ENCODE measurements at regions not wholly inside any gene's neighbourhood (a gene's known extent, or its start where the extent isn't known, plus 50 kb on each side); places are given as distances from the start of the nearest gene placed in this dataset.

DNA sequence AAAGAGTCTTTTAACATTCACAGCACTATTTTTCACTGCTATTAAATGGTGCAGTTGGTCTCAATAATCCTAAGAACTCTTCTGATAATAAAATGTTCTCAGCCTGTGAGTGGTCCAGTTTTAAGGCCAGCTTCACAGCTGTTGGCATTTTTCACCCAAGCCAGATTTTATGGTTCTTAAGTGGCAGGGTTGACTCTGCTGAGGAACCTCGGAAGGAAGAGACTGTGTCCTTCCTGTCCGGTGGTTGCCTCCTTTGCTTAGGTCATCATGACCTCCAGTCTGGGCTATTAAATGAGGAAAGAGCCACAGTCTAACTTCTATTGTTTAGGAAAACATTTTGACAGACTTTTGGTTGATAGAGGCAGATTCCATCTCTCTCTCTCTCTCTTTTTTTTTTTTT is 112.5 kb upstream of the SERBP1 start:
- no peaks in the 10 kb centered on the region for H3K36me3 ChIP-seq (ENCODE audit: control insufficient read depth in 1 of 2, insufficient read depth in 2 of 2, low read depth in 1 of 2, low read length in 2 of 2)
- no peak overlapping the region for H3K9ac ChIP-seq (ENCODE audit: low read length)
- H2BK5ac ChIP-seq (ENCODE audit: low read depth, low read length, poor library complexity, severe bottlenecking): no peak overlapping the region
- H2BK120ac ChIP-seq (ENCODE audit: low read depth, low read length): no peak overlapping the region
- no peak for DNase-seq
- H3K4me2 ChIP-seq (ENCODE audit: low read length, poor library complexity, severe bottlenecking): no peak overlapping the region
- H3K79me1 ChIP-seq (replicated peaks; ENCODE audit: low read length, poor library complexity, severe bottlenecking): no peaks in the 10 kb centered on the region
- no peak overlapping the region for H2BK12ac ChIP-seq (ENCODE audit: low read length in 2 of 2)
- H2BK15ac ChIP-seq (ENCODE audit: low read depth, poor library complexity, severe bottlenecking): no peak overlapping the region
- no peak overlapping the region for H3K4me3 ChIP-seq (ENCODE audit: insufficient read depth in 1 of 2, low read depth in 1 of 2, low read length in 2 of 2)
- no peak overlapping the region for H2AFZ ChIP-seq (ENCODE audit: low read depth, low read length)
- no peaks in the 10 kb centered on the region for H3K9me3 ChIP-seq (ENCODE audit: control insufficient read depth, low read length)
- H3K4me1 ChIP-seq (ENCODE audit: control insufficient read depth, insufficient read depth, low read depth, low read length): no peaks in the 10 kb centered on the region
- H3K23ac ChIP-seq (ENCODE audit: low read length in 2 of 2): no peak overlapping the region
- H2AK5ac ChIP-seq (ENCODE audit: low read length, severe bottlenecking): no peak overlapping the region
- WGBS: no CpG with 5 or more reads among the region's 2 CpGs
- no peak overlapping the region for H4K91ac ChIP-seq (ENCODE audit: low read length)
- no peak overlapping the region for H4K8ac ChIP-seq (ENCODE audit: low read length)
- no peaks in the 10 kb centered on the region for H3K27me3 ChIP-seq (ENCODE audit: control insufficient read depth in 1 of 2, insufficient read depth in 1 of 2, low read length in 2 of 2)
- H3K4ac ChIP-seq (ENCODE audit: low read depth in 1 of 2, low read length in 2 of 2): no peak overlapping the region
- H3K14ac ChIP-seq (ENCODE audit: low read length in 2 of 2): no peak overlapping the region
- no peak overlapping the region for H3K18ac ChIP-seq (ENCODE audit: low read depth in 1 of 2, low read length in 2 of 2)
- H3K27ac ChIP-seq (ENCODE audit: low read length, poor library complexity, severe bottlenecking): no peak overlapping the region

- Histone ChIP-seq H3K27me3 (ENCODE audit: control insufficient read depth in 1 of 2, insufficient read depth in 1 of 2, low read length in 2 of 2) (no peaks in the 10 kb centered on the region), H3K23ac (ENCODE audit: low read length in 2 of 2) (no peak overlapping the region), H3K14ac (ENCODE audit: low read length in 2 of 2) (no peak overlapping the region), H3K9ac (ENCODE audit: low read length) (no peak overlapping the region), H3K4me3 (ENCODE audit: insufficient read depth in 1 of 2, low read depth in 1 of 2, low read length in 2 of 2) (no peak overlapping the region), H3K36me3 (ENCODE audit: control insufficient read depth in 1 of 2, insufficient read depth in 2 of 2, low read depth in 1 of 2, low read length in 2 of 2) (no peaks in the 10 kb centered on the region), H3K18ac (ENCODE audit: low read depth in 1 of 2, low read length in 2 of 2) (no peak overlapping the region), H4K8ac (ENCODE audit: low read length) (no peak overlapping the region), H3K27ac (ENCODE audit: low read length, poor library complexity, severe bottlenecking) (no peak overlapping the region), H3K9me3 (ENCODE audit: control insufficient read depth, low read length) (no peaks in the 10 kb centered on the region), H3K79me1 (replicated peaks; ENCODE audit: low read length, poor library complexity, severe bottlenecking) (no peaks in the 10 kb centered on the region), H2BK12ac (ENCODE audit: low read length in 2 of 2) (no peak overlapping the region), H2BK120ac (ENCODE audit: low read depth, low read length) (no peak overlapping the region), H2AK5ac (ENCODE audit: low read length, severe bottlenecking) (no peak overlapping the region), H2AFZ (ENCODE audit: low read depth, low read length) (no peak overlapping the region), H2BK15ac (ENCODE audit: low read depth, poor library complexity, severe bottlenecking) (no peak overlapping the region), H3K4ac (ENCODE audit: low read depth in 1 of 2, low read length in 2 of 2) (no peak overlapping the region), H4K91ac (ENCODE audit: low read length) (no peak overlapping the region), H3K4me1 (ENCODE audit: control insufficient read depth, insufficient read depth, low read depth, low read length) (no peaks in the 10 kb centered on the region), H2BK5ac (ENCODE audit: low read depth, low read length, poor library complexity, severe bottlenecking) (no peak overlapping the region), H3K4me2 (ENCODE audit: low read length, poor library complexity, severe bottlenecking) (no peak overlapping the region)
- WGBS: no CpG with 5 or more reads among the region's 1 CpG
- no peak for DNase-seq
Observed at GRCh38 chr1:67544921-67545320, 114.7 kb upstream of the SERBP1 start.

DNA sequence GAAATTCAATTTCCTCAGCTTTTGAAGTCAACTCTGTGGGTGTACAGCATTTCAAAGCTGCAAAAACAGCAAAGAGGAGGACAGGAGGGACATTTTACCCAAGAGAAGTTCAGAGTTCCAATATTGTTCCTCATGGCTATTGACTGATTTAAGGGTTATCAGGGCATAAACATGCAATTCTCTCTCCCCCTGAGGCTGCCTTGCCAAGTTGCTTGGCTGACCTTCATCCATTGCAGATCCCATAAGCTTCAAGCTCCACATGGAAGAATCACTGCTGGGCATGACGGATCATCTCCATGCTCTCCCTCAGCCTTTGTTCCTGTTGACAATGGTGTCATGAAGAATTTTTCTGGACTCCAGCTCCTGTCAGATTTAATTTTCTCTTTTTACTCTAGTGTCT is 115.2 kb upstream of the SERBP1 start:
- Histone ChIP-seq H3K36me3 (ENCODE audit: control insufficient read depth in 1 of 2, insufficient read depth in 2 of 2, low read depth in 1 of 2, low read length in 2 of 2) (no peaks in the 10 kb centered on the region), H3K4me1 (ENCODE audit: control insufficient read depth, insufficient read depth, low read depth, low read length) (no peaks in the 10 kb centered on the region), H3K4ac (ENCODE audit: low read depth in 1 of 2, low read length in 2 of 2) (no peak overlapping the region), H3K9me3 (ENCODE audit: control insufficient read depth, low read length) (no peaks in the 10 kb centered on the region), H2AK5ac (ENCODE audit: low read length, severe bottlenecking) (no peak overlapping the region), H2AFZ (ENCODE audit: low read depth, low read length) (no peak overlapping the region), H3K9ac (ENCODE audit: low read length) (no peak overlapping the region), H4K91ac (ENCODE audit: low read length) (no peak overlapping the region), H3K14ac (ENCODE audit: low read length in 2 of 2) (no peak overlapping the region), H3K18ac (ENCODE audit: low read depth in 1 of 2, low read length in 2 of 2) (no peak overlapping the region), H3K4me3 (ENCODE audit: insufficient read depth in 1 of 2, low read depth in 1 of 2, low read length in 2 of 2) (no peak overlapping the region), H2BK120ac (ENCODE audit: low read depth, low read length) (no peak overlapping the region), H3K79me1 (replicated peaks; ENCODE audit: low read length, poor library complexity, severe bottlenecking) (no peaks in the 10 kb centered on the region), H2BK12ac (ENCODE audit: low read length in 2 of 2) (no peak overlapping the region), H3K27me3 (ENCODE audit: control insufficient read depth in 1 of 2, insufficient read depth in 1 of 2, low read length in 2 of 2) (no peaks in the 10 kb centered on the region), H3K27ac (ENCODE audit: low read length, poor library complexity, severe bottlenecking) (no peak overlapping the region), H4K8ac (ENCODE audit: low read length) (no peak overlapping the region), H3K23ac (ENCODE audit: low read length in 2 of 2) (no peak overlapping the region), H3K4me2 (ENCODE audit: low read length, poor library complexity, severe bottlenecking) (no peak overlapping the region), H2BK15ac (ENCODE audit: low read depth, poor library complexity, severe bottlenecking) (no peak overlapping the region), H2BK5ac (ENCODE audit: low read depth, low read length, poor library complexity, severe bottlenecking) (no peak overlapping the region)
- 97% methylated on average over 1 of the region's 1 CpG for WGBS
- no peak for DNase-seq

GRCh38 chr1:67551375-67551774 is 121.2 kb upstream of the SERBP1 start:
- Histone ChIP-seq H3K18ac (ENCODE audit: low read depth in 1 of 2, low read length in 2 of 2) (no peak overlapping the region), H2AFZ (ENCODE audit: low read depth, low read length) (no peak overlapping the region), H3K4ac (ENCODE audit: low read depth in 1 of 2, low read length in 2 of 2) (no peak overlapping the region), H3K4me3 (ENCODE audit: insufficient read depth in 1 of 2, low read depth in 1 of 2, low read length in 2 of 2) (no peak overlapping the region), H3K27ac (ENCODE audit: low read length, poor library complexity, severe bottlenecking) (no peak overlapping the region), H3K4me1 (ENCODE audit: control insufficient read depth, insufficient read depth, low read depth, low read length) (no peaks in the 10 kb centered on the region), H2BK5ac (ENCODE audit: low read depth, low read length, poor library complexity, severe bottlenecking) (no peak overlapping the region), H2BK15ac (ENCODE audit: low read depth, poor library complexity, severe bottlenecking) (no peak overlapping the region), H3K23ac (ENCODE audit: low read length in 2 of 2) (no peak overlapping the region), H4K8ac (ENCODE audit: low read length) (no peak overlapping the region), H4K91ac (ENCODE audit: low read length) (no peak overlapping the region), H3K79me1 (replicated peaks; ENCODE audit: low read length, poor library complexity, severe bottlenecking) (no peaks in the 10 kb centered on the region), H2BK120ac (ENCODE audit: low read depth, low read length) (no peak overlapping the region), H2AK5ac (ENCODE audit: low read length, severe bottlenecking) (no peak overlapping the region), H3K9me3 (ENCODE audit: control insufficient read depth, low read length) (no peaks in the 10 kb centered on the region), H2BK12ac (ENCODE audit: low read length in 2 of 2) (no peak overlapping the region), H3K9ac (ENCODE audit: low read length) (no peak overlapping the region), H3K4me2 (ENCODE audit: low read length, poor library complexity, severe bottlenecking) (no peak overlapping the region), H3K14ac (ENCODE audit: low read length in 2 of 2) (no peak overlapping the region), H3K27me3 (ENCODE audit: control insufficient read depth in 1 of 2, insufficient read depth in 1 of 2, low read length in 2 of 2) (peaks cover 0 to 3% of the 10 kb centered on the region in 2 experiments), H3K36me3 (ENCODE audit: control insufficient read depth in 1 of 2, insufficient read depth in 2 of 2, low read depth in 1 of 2, low read length in 2 of 2) (no peaks in the 10 kb centered on the region)
- 95% methylated on average over 6 of the region's 6 CpGs for WGBS
- DNase-seq: no peak

Measured in mesenchymal stem cell (in vitro differentiated cells and primary cell).